H9 (cell line): ENCODE measurements at regions not wholly inside any gene's neighbourhood (a gene's known extent, or its start where the extent isn't known, plus 50 kb on each side); places are given as distances from the start of the nearest gene placed in this dataset.

Source experiments
- DNase-seq: peaks from one replicate; pipeline ENCODE4 v3.0.0-alpha.2; 2017
- H2AFZ ChIP-seq: one replicate; pipeline ENCODE4 v1.6.1; 2013; ENCODE audit warnings: mild to moderate bottlenecking, low read length, control low read depth, moderate library complexity
- H2AK5ac ChIP-seq: 2 replicates; pipeline ENCODE4 v1.6.1; 2013; ENCODE audit warnings: low read length, control low read depth, mixed read lengths; ENCODE audit not compliant: insufficient read length
- H2BK120ac ChIP-seq: one replicate; pipeline ENCODE4 v1.6.1; 2013; ENCODE audit warnings: low read depth, mild to moderate bottlenecking, low read length, control low read depth, inconsistent platforms; ENCODE audit not compliant: poor library complexity, severe bottlenecking
- H2BK12ac ChIP-seq: 2 replicates; pipeline ENCODE4 v1.6.1; 2013; ENCODE audit warnings: low read length, control low read depth, mixed read lengths, low read depth; ENCODE audit not compliant: insufficient read length
- H2BK15ac ChIP-seq: 2 replicates; pipeline ENCODE4 v1.6.1; 2013; ENCODE audit warnings: low read depth, low read length, control low read depth
- H2BK20ac ChIP-seq: one replicate; pipeline ENCODE4 v1.6.1; 2013; ENCODE audit warnings: low read depth, mild to moderate bottlenecking, low read length, control low read depth, inconsistent platforms; ENCODE audit not compliant: poor library complexity, severe bottlenecking
- H2BK5ac ChIP-seq: 2 replicates; pipeline ENCODE4 v1.6.1; 2013; ENCODE audit warnings: low read length, control low read depth, mixed read lengths; ENCODE audit not compliant: insufficient read length
- H3K14ac ChIP-seq: 2 replicates; pipeline ENCODE4 v1.6.1; 2013; ENCODE audit warnings: low read length, control low read depth; ENCODE audit not compliant: insufficient read depth
- H3K18ac ChIP-seq: 2 replicates; pipeline ENCODE4 v1.6.1; 2013; ENCODE audit warnings: low read depth, mild to moderate bottlenecking, mixed read lengths, low read length, control low read depth; ENCODE audit not compliant: insufficient read length
- H3K23ac ChIP-seq: 2 replicates; pipeline ENCODE4 v1.6.1; 2013; ENCODE audit warnings: low read length, control low read depth, mixed read lengths, low read depth; ENCODE audit not compliant: insufficient read length
- H3K23me2 ChIP-seq: 2 replicates; pipeline ENCODE4 v1.6.1; 2013; ENCODE audit warnings: low read depth, mild to moderate bottlenecking, mixed read lengths, low read length, control low read depth; ENCODE audit not compliant: insufficient read length, poor library complexity, severe bottlenecking
- H3K27ac ChIP-seq: 2 replicates; pipeline ENCODE4 v1.5.1; 2013; ENCODE audit warnings: low read length, control low read depth, mixed read lengths, low read depth; ENCODE audit not compliant: insufficient read length
- H3K27me3 ChIP-seq: 2 replicates; pipeline ENCODE4 v1.6.1; 2013; ENCODE audit warnings: low read length, control low read depth, inconsistent platforms; ENCODE audit not compliant: insufficient read depth
- H3K4ac ChIP-seq: 2 replicates; pipeline ENCODE4 v1.6.1; 2013; ENCODE audit warnings: low read depth, mild to moderate bottlenecking, control low read depth, inconsistent platforms, low read length, moderate library complexity
- H3K4me1 ChIP-seq: 2 replicates; pipeline ENCODE4 v1.6.1; 2013; ENCODE audit warnings: low read length, control low read depth, inconsistent platforms; ENCODE audit not compliant: insufficient read depth
- H3K4me2 ChIP-seq: 2 replicates; pipeline ENCODE4 v1.6.1; 2013; ENCODE audit warnings: low read length, control low read depth, mixed read lengths; ENCODE audit not compliant: insufficient read length, insufficient read depth
- H3K56ac ChIP-seq: 2 replicates; pipeline ENCODE4 v1.6.1; 2013; ENCODE audit warnings: low read depth, mild to moderate bottlenecking, mixed read lengths, low read length, control low read depth; ENCODE audit not compliant: insufficient read length
- H3K79me1 ChIP-seq: 2 replicates; pipeline ENCODE4 v1.6.1; 2013; ENCODE audit warnings: low read depth, mild to moderate bottlenecking, moderate library complexity, low read length, control low read depth, inconsistent platforms; ENCODE audit not compliant: insufficient read depth, poor library complexity, severe bottlenecking
- H3K79me2 ChIP-seq: 2 replicates; pipeline ENCODE4 v1.6.1; 2013; ENCODE audit warnings: low read length, control low read depth, inconsistent platforms; ENCODE audit not compliant: insufficient read depth
- H3K9ac ChIP-seq: 2 replicates; pipeline ENCODE4 v1.6.1; 2013; ENCODE audit warnings: low read length, control low read depth, mixed read lengths; ENCODE audit not compliant: insufficient read length; ENCODE audit errors: extremely low read depth
- H3K9me3 ChIP-seq: one replicate; pipeline ENCODE4 v1.6.1; 2013; ENCODE audit warnings: low read depth, low read length, inconsistent platforms; ENCODE audit not compliant: control insufficient read depth
- H3T11ph ChIP-seq: one replicate; pipeline ENCODE4 v1.6.1; 2013; ENCODE audit warnings: mild to moderate bottlenecking, low read length, control low read depth, inconsistent platforms
- H4K20me1 ChIP-seq: one replicate; pipeline ENCODE4 v1.6.1; 2013; ENCODE audit not compliant: control insufficient read depth, insufficient read length, insufficient read depth
- H4K5ac ChIP-seq: 2 replicates; pipeline ENCODE4 v1.6.1; 2013; ENCODE audit warnings: low read depth, mild to moderate bottlenecking, mixed read lengths, low read length, control low read depth; ENCODE audit not compliant: insufficient read length
- H4K8ac ChIP-seq: replicated peaks from 2 replicates; pipeline ENCODE4 v1.6.1; 2013; ENCODE audit warnings: low read length, control low read depth, mixed read lengths, low read depth; ENCODE audit not compliant: insufficient read length
- H4K91ac ChIP-seq: 2 replicates; pipeline ENCODE4 v1.6.1; 2013; ENCODE audit warnings: low read depth, mild to moderate bottlenecking, moderate library complexity, mixed read lengths, low read length, control low read depth; ENCODE audit not compliant: insufficient read length
- H3K27ac Mint-ChIP-seq, 3 experiments: 2 replicates in 2 of 3; 3 replicates in 1 of 3; pipeline ENCODE4 v1.8.0; 2020 to 2021; ENCODE audit warnings: mixed read lengths in 3 of 3, mild to moderate bottlenecking in 1 of 3, moderate library complexity in 1 of 3
- H3K27me3 Mint-ChIP-seq: 2 replicates; pipeline ENCODE4 v1.8.0; 2021; ENCODE audit warnings: low read depth, mild to moderate bottlenecking, moderate library complexity, mixed read lengths
- H3K36me3 Mint-ChIP-seq, 3 experiments: 2 replicates in 2 of 3; 3 replicates in 1 of 3; pipeline ENCODE4 v1.8.0; 2020 to 2021; ENCODE audit warnings: low read depth in 3 of 3, mixed read lengths in 3 of 3; ENCODE audit not compliant: insufficient read depth in 1 of 3
- H3K4me1 Mint-ChIP-seq, 2 experiments: 2 replicates each; pipeline ENCODE4 v1.8.0; 2020; ENCODE audit warnings: mixed read lengths in 2 of 2
- H3K4me3 Mint-ChIP-seq, 2 experiments: 2 replicates in 1 of 2; 3 replicates in 1 of 2; pipeline ENCODE4 v1.8.0; 2020 to 2021; ENCODE audit warnings: mild to moderate bottlenecking in 2 of 2, mixed read lengths in 2 of 2, moderate library complexity in 1 of 2
- H3K9me3 Mint-ChIP-seq, 2 experiments: 2 replicates in 1 of 2; 3 replicates in 1 of 2; pipeline ENCODE4 v1.8.0; 2020; ENCODE audit warnings: mild to moderate bottlenecking in 2 of 2, mixed read lengths in 2 of 2, moderate library complexity in 1 of 2
- CTCF ChIP-seq: fragments of 200-600 bp; sonication (generic); conservative IDR thresholded peaks from 3 replicates; pipeline ENCODE4 v1.8.0; 2021; ENCODE audit warnings: antibody characterized with exemption, mild to moderate bottlenecking
- WGBS: extraction: QIAGEN DNeasy Blood & Tissue Kit; methylation state at CpG from one replicate; pipeline ENCODE4 v1.1.7; 2013; ENCODE audit warnings: missing lambda C conversion rate, low lambda C conversion rate, mixed read lengths; ENCODE audit not compliant: insufficient read length; ENCODE audit errors: extremely low coverage; 5-methylcytosine and 5-hydroxymethylcytosine counted together

- Histone ChIP-seq H4K91ac (no peak overlapping the region), H3K27ac (no peak overlapping the region), H2BK120ac (no peak overlapping the region), H2BK15ac (no peak overlapping the region), H3K14ac (no peak overlapping the region), H3T11ph (no peak overlapping the region), H2AFZ (no peak overlapping the region), H3K56ac (no peak overlapping the region), H2AK5ac (no peak overlapping the region), H3K18ac (no peak overlapping the region), H3K4me1 (no peaks in the 10 kb centered on the region), H3K4me2 (no peak overlapping the region), H3K9me3 (no peaks in the 10 kb centered on the region), H3K27me3 (no peaks in the 10 kb centered on the region), H2BK12ac (no peak overlapping the region), H2BK20ac (no peak overlapping the region), H3K4ac (no peak overlapping the region), H2BK5ac (no peak overlapping the region), H4K8ac (no peak overlapping the region), H3K79me1 (no peaks in the 10 kb centered on the region), H4K20me1 (no peaks in the 10 kb centered on the region), H3K23me2 (no peaks in the 10 kb centered on the region), H3K9ac (no peak overlapping the region), H3K79me2 (no peaks in the 10 kb centered on the region), H4K5ac (no peak overlapping the region), H3K23ac (no peak overlapping the region)
- no peak for TF ChIP-seq CTCF
- no peak for DNase-seq
- Mint-ChIP-seq H3K27ac (no peak overlapping the region), H3K4me1 (no peaks in the 10 kb centered on the region), H3K36me3 (no peaks in the 10 kb centered on the region), H3K27me3 (peaks cover 3% of the 10 kb centered on the region), H3K9me3 (peaks cover 0 to under 1% of the 10 kb centered on the region in 2 experiments; a peak in 1 of 5 replicates), H3K4me3 (no peak overlapping the region)
- no CpG with 5 or more reads among the region's 3 CpGs for WGBS
Observed at GRCh38 chr2:67641312-67642045, 244.3 kb downstream of the ETAA1 start.
